Type B pancreatic cell (in vitro differentiated cells): ENCODE measurements at regions not wholly inside any gene's neighbourhood (a gene's known extent, or its start where the extent isn't known, plus 50 kb on each side); places are given as distances from the start of the nearest gene placed in this dataset.

Experiments used
- DNase-seq: peaks from one replicate; pipeline ENCODE4 v3.0.0; 2021; ENCODE audit warnings: mixed read lengths; ENCODE audit not compliant: unreplicated experiment; ENCODE audit errors: extremely low spot score
- H3K27ac Mint-ChIP-seq: 2 replicates; pipeline ENCODE4 v1.8.0; 2021; ENCODE audit warnings: mild to moderate bottlenecking, mixed read lengths
- H3K27me3 Mint-ChIP-seq: 2 replicates; pipeline ENCODE4 v1.8.0; 2021; ENCODE audit warnings: mixed read lengths
- H3K36me3 Mint-ChIP-seq: 2 replicates; pipeline ENCODE4 v1.8.0; 2021; ENCODE audit warnings: mixed read lengths
- H3K4me1 Mint-ChIP-seq: one replicate; pipeline ENCODE4 v1.8.0; 2021; ENCODE audit warnings: mixed read lengths; ENCODE audit not compliant: unreplicated experiment
- H3K4me3 Mint-ChIP-seq: 2 replicates; pipeline ENCODE4 v1.8.0; 2021; ENCODE audit warnings: mild to moderate bottlenecking, mixed read lengths
- H3K9me3 Mint-ChIP-seq: 2 replicates; pipeline ENCODE4 v1.8.0; 2021; ENCODE audit warnings: mixed read lengths
- CTCF ChIP-seq: fragments of 200-600 bp; sonication (generic); conservative IDR thresholded peaks from 2 replicates; pipeline ENCODE4 v1.5.0; 2021; ENCODE audit warnings: antibody characterized with exemption, mild to moderate bottlenecking

GRCh38 chr16:86083382-86084002, 184.5 kb downstream of the IRF8 start:
- Mint-ChIP-seq H3K4me1 (peaks cover 17% of the 10 kb centered on the region), H3K36me3 (no peaks in the 10 kb centered on the region)

GRCh38 chr16:86085161-86085611, 186.2 kb downstream of the IRF8 start:
- no peak for TF ChIP-seq CTCF
- Mint-ChIP-seq H3K4me1 (peaks cover 19% of the 10 kb centered on the region), H3K27me3 (peaks cover 49% of the 10 kb centered on the region), H3K9me3 (no peaks in the 10 kb centered on the region), H3K27ac (no peak overlapping the region), H3K36me3 (no peaks in the 10 kb centered on the region), H3K4me3 (no peak overlapping the region)
- DNase-seq: no peak

More at GRCh38 chr16:86083382-86084002, 184.5 kb downstream of the IRF8 start:
- H3K27me3 Mint-ChIP-seq: peaks cover 57% of the 10 kb centered on the region
- no peak overlapping the region for H3K4me3 Mint-ChIP-seq
- no peak for TF ChIP-seq CTCF
- no peak overlapping the region for H3K27ac Mint-ChIP-seq
- DNase-seq: no peak
- H3K9me3 Mint-ChIP-seq: no peaks in the 10 kb centered on the region

GRCh38 chr16:86085795-86086194, 186.8 kb downstream of the IRF8 start:
- DNase-seq: no peak
- Mint-ChIP-seq H3K4me3 (no peak overlapping the region), H3K36me3 (no peaks in the 10 kb centered on the region), H3K4me1 (peaks cover 25% of the 10 kb centered on the region), H3K9me3 (no peaks in the 10 kb centered on the region), H3K27me3 (peaks cover 49% of the 10 kb centered on the region), H3K27ac (no peak overlapping the region)
- TF ChIP-seq CTCF: no peak

GRCh38 chr16:86086471-86086870, 187.5 kb downstream of the IRF8 start:
- H3K4me1 Mint-ChIP-seq: peaks cover 25% of the 10 kb centered on the region
- H3K9me3 Mint-ChIP-seq: no peaks in the 10 kb centered on the region
- TF ChIP-seq CTCF: no peak
- no peaks in the 10 kb centered on the region for H3K36me3 Mint-ChIP-seq
- H3K27ac Mint-ChIP-seq: no peak overlapping the region
- DNase-seq: no peak
- no peak overlapping the region for H3K4me3 Mint-ChIP-seq
- H3K27me3 Mint-ChIP-seq: peaks cover 49% of the 10 kb centered on the region

- peaks cover 22% of the 10 kb centered on the region for H3K4me1 Mint-ChIP-seq
- no peak overlapping the region for H3K4me3 Mint-ChIP-seq
- TF ChIP-seq CTCF: no peak
- no peak overlapping the region for H3K27ac Mint-ChIP-seq
- H3K9me3 Mint-ChIP-seq: no peaks in the 10 kb centered on the region
- H3K27me3 Mint-ChIP-seq: peaks cover 45% of the 10 kb centered on the region
- H3K36me3 Mint-ChIP-seq: no peaks in the 10 kb centered on the region
- no peak for DNase-seq
Observed at GRCh38 chr16:86087011-86087895, 188.3 kb downstream of the IRF8 start.
